Karpas-422 (cell line): ENCODE measurements at regions not wholly inside any gene's neighbourhood (a gene's known extent, or its start where the extent isn't known, plus 50 kb on each side); places are given as distances from the start of the nearest gene placed in this dataset.

ENCODE experiments used
- DNase-seq: peaks from one replicate; pipeline ENCODE4 v3.0.0-alpha.2; 2015
- H2AFZ ChIP-seq: fragments of 200-600 bp; sonication (generic); 2 replicates; pipeline ENCODE4 v1.6.1; 2014; ENCODE audit warnings: antibody characterized with exemption, low read length, mixed read lengths
- H3K27ac ChIP-seq: fragments of 200-600 bp; sonication (generic); 2 replicates; pipeline ENCODE4 v1.5.1; 2014; ENCODE audit warnings: mild to moderate bottlenecking, low read length, moderate library complexity
- H3K27me3 ChIP-seq: fragments of 200-600 bp; sonication (generic); 2 replicates; pipeline ENCODE4 v1.6.1; 2014; ENCODE audit warnings: low read length, mixed read lengths
- H3K36me3 ChIP-seq: fragments of 200-600 bp; sonication (generic); 2 replicates; pipeline ENCODE4 v1.6.1; 2014; ENCODE audit warnings: low read length, mixed read lengths; ENCODE audit not compliant: insufficient read depth
- H3K4me1 ChIP-seq: fragments of 200-600 bp; sonication (generic); 2 replicates; pipeline ENCODE4 v1.6.1; 2014; ENCODE audit warnings: mild to moderate bottlenecking, low read length, mixed read lengths
- H3K4me2 ChIP-seq: fragments of 200-600 bp; sonication (generic); 2 replicates; pipeline ENCODE4 v1.6.1; 2014; ENCODE audit warnings: low read length, low read depth, mild to moderate bottlenecking; ENCODE audit not compliant: poor library complexity, severe bottlenecking
- H3K4me3 ChIP-seq: fragments of 200-600 bp; sonication (generic); 2 replicates; pipeline ENCODE4 v1.5.1; 2014; ENCODE audit warnings: mild to moderate bottlenecking, antibody characterized with exemption, low read length, mixed read lengths
- H3K79me2 ChIP-seq: fragments of 200-600 bp; sonication (generic); 2 replicates; pipeline ENCODE4 v1.6.1; 2014; ENCODE audit warnings: mild to moderate bottlenecking, low read length, mixed read lengths
- H3K9ac ChIP-seq: fragments of 200-600 bp; sonication (generic); 2 replicates; pipeline ENCODE4 v1.6.0; 2014; ENCODE audit warnings: low read length
- H3K9me2 ChIP-seq: fragments of 200-600 bp; sonication (generic), shearing (Covaris generic); replicated peaks from 2 replicates; pipeline ENCODE4 v1.6.0; 2014; ENCODE audit warnings: mild to moderate bottlenecking, low read length, moderate library complexity; ENCODE audit not compliant: insufficient read depth
- H3K9me3 ChIP-seq: fragments of 300-700, 200-600 bp; sonication (generic); 2 replicates; pipeline ENCODE4 v1.6.1; 2014; ENCODE audit warnings: low read length, mixed read lengths
- H4K20me1 ChIP-seq: fragments of 200-600 bp; sonication (generic); 2 replicates; pipeline ENCODE4 v1.6.1; 2014; ENCODE audit warnings: mild to moderate bottlenecking, antibody characterized with exemption, low read length, low read depth; ENCODE audit not compliant: insufficient read depth

GRCh38 chr5:74313896-74314295, 326.6 kb downstream of the ENC1 start:
- no peak for DNase-seq
- no peaks in the 10 kb centered on the region for H3K9me2 ChIP-seq
- no peaks in the 10 kb centered on the region for H3K4me1 ChIP-seq
- H3K4me3 ChIP-seq, result no peak overlapping the region
- no peak overlapping the region for H3K4me2 ChIP-seq
- no peak overlapping the region for H3K27ac ChIP-seq
- no peaks in the 10 kb centered on the region for H4K20me1 ChIP-seq
- H2AFZ ChIP-seq, result no peak overlapping the region
- H3K9me3 ChIP-seq, result no peaks in the 10 kb centered on the region
- no peak overlapping the region for H3K9ac ChIP-seq
- H3K27me3 ChIP-seq, result no peaks in the 10 kb centered on the region
- H3K79me2 ChIP-seq, result no peaks in the 10 kb centered on the region
- no peaks in the 10 kb centered on the region for H3K36me3 ChIP-seq

- Histone ChIP-seq H3K9ac (no peak overlapping the region), H3K9me2 (no peaks in the 10 kb centered on the region), H3K4me2 (no peak overlapping the region), H3K27me3 (no peaks in the 10 kb centered on the region), H4K20me1 (no peaks in the 10 kb centered on the region), H3K4me1 (no peaks in the 10 kb centered on the region), H2AFZ (no peak overlapping the region), H3K4me3 (no peak overlapping the region), H3K36me3 (no peaks in the 10 kb centered on the region), H3K79me2 (no peaks in the 10 kb centered on the region), H3K9me3 (no peaks in the 10 kb centered on the region), H3K27ac (no peak overlapping the region)
- DNase-seq, result no peak
Observed at GRCh38 chr5:74312746-74313145, 327.8 kb downstream of the ENC1 start.

- Histone ChIP-seq H4K20me1 (no peaks in the 10 kb centered on the region), H3K27me3 (no peaks in the 10 kb centered on the region), H3K4me3 (no peak overlapping the region), H3K36me3 (no peaks in the 10 kb centered on the region), H3K9me2 (no peaks in the 10 kb centered on the region), H2AFZ (no peak overlapping the region), H3K27ac (no peak overlapping the region), H3K9ac (no peak overlapping the region), H3K4me2 (no peak overlapping the region), H3K9me3 (no peaks in the 10 kb centered on the region), H3K4me1 (no peaks in the 10 kb centered on the region), H3K79me2 (no peaks in the 10 kb centered on the region)
- DNase-seq, result no peak
Observed at GRCh38 chr5:74311961-74312360, 328.6 kb downstream of the ENC1 start.

GRCh38 chr5:74310997-74311930, 329.3 kb downstream of the ENC1 start:
- Histone ChIP-seq H3K79me2 (no peaks in the 10 kb centered on the region), H2AFZ (no peak overlapping the region), H4K20me1 (no peaks in the 10 kb centered on the region), H3K36me3 (no peaks in the 10 kb centered on the region), H3K4me3 (no peak overlapping the region), H3K27me3 (no peaks in the 10 kb centered on the region), H3K27ac (no peak overlapping the region), H3K4me1 (no peaks in the 10 kb centered on the region), H3K9ac (no peak overlapping the region), H3K9me3 (no peaks in the 10 kb centered on the region), H3K4me2 (no peak overlapping the region), H3K9me2 (no peaks in the 10 kb centered on the region)
- no peak for DNase-seq

GRCh38 chr5:74310386-74310785, 330.1 kb downstream of the ENC1 start:
- H3K27ac ChIP-seq, result no peak overlapping the region
- H3K79me2 ChIP-seq, result no peaks in the 10 kb centered on the region
- H2AFZ ChIP-seq, result no peak overlapping the region
- no peaks in the 10 kb centered on the region for H3K4me1 ChIP-seq
- no peaks in the 10 kb centered on the region for H4K20me1 ChIP-seq
- no peak overlapping the region for H3K4me2 ChIP-seq
- no peak overlapping the region for H3K4me3 ChIP-seq
- no peaks in the 10 kb centered on the region for H3K9me3 ChIP-seq
- H3K9me2 ChIP-seq, result no peaks in the 10 kb centered on the region
- no peaks in the 10 kb centered on the region for H3K27me3 ChIP-seq
- DNase-seq, result no peak
- H3K9ac ChIP-seq, result no peak overlapping the region
- H3K36me3 ChIP-seq, result no peaks in the 10 kb centered on the region

- Histone ChIP-seq H3K27me3 (no peaks in the 10 kb centered on the region), H2AFZ (no peak overlapping the region), H3K4me2 (no peak overlapping the region), H3K36me3 (no peaks in the 10 kb centered on the region), H3K4me3 (no peak overlapping the region), H3K9me3 (no peaks in the 10 kb centered on the region), H3K79me2 (no peaks in the 10 kb centered on the region), H3K9me2 (no peaks in the 10 kb centered on the region), H3K27ac (no peak overlapping the region), H4K20me1 (no peaks in the 10 kb centered on the region), H3K4me1 (no peaks in the 10 kb centered on the region), H3K9ac (no peak overlapping the region)
- no peak for DNase-seq
Observed at GRCh38 chr5:74309050-74309449, 331.5 kb downstream of the ENC1 start.

- DNase-seq, result no peak
- H3K9me3 ChIP-seq, result no peaks in the 10 kb centered on the region
Observed at GRCh38 chr5:74306845-74307244, 333.7 kb downstream of the ENC1 start.

GRCh38 chr5:74304536-74304935, 336.0 kb downstream of the ENC1 start:
- no peaks in the 10 kb centered on the region for H4K20me1 ChIP-seq

More at GRCh38 chr5:74306845-74307244, 333.7 kb downstream of the ENC1 start:
- Histone ChIP-seq H3K27me3 (no peaks in the 10 kb centered on the region), H3K4me2 (no peak overlapping the region), H2AFZ (no peak overlapping the region), H3K36me3 (no peaks in the 10 kb centered on the region), H3K27ac (no peak overlapping the region), H3K9me2 (no peaks in the 10 kb centered on the region), H3K79me2 (no peaks in the 10 kb centered on the region), H3K9ac (no peak overlapping the region), H3K4me3 (no peak overlapping the region), H3K4me1 (no peaks in the 10 kb centered on the region), H4K20me1 (no peaks in the 10 kb centered on the region)

More at GRCh38 chr5:74304536-74304935, 336.0 kb downstream of the ENC1 start:
- H3K4me2 ChIP-seq, result no peak overlapping the region
- H3K27me3 ChIP-seq, result no peaks in the 10 kb centered on the region
- DNase-seq, result no peak
- H2AFZ ChIP-seq, result no peak overlapping the region
- no peak overlapping the region for H3K9ac ChIP-seq
- no peaks in the 10 kb centered on the region for H3K36me3 ChIP-seq
- H3K4me3 ChIP-seq, result no peak overlapping the region
- H3K4me1 ChIP-seq, result no peaks in the 10 kb centered on the region
- H3K9me3 ChIP-seq, result no peaks in the 10 kb centered on the region
- no peaks in the 10 kb centered on the region for H3K9me2 ChIP-seq
- no peak overlapping the region for H3K27ac ChIP-seq
- no peaks in the 10 kb centered on the region for H3K79me2 ChIP-seq
